B cell (primary cell): ENCODE measurements at regions not wholly inside any gene's neighbourhood (a gene's known extent, or its start where the extent isn't known, plus 50 kb on each side); places are given as distances from the start of the nearest gene placed in this dataset.

Source experiments
- ATAC-seq: fragments of 200-7000 bp; cut with Tn5 transposase; one replicate; pipeline ENCODE4 v1.10.0; 2021; ENCODE audit warnings: low read depth, mild to moderate bottlenecking, moderate number of reproducible peaks, moderate library complexity
- CTCF ChIA-PET: fragments of 350-600 bp; sonication (Branson Sonifier 250); formaldehyde crosslinking; loops from one replicate; lab custom pipeline; 2021; ENCODE audit warnings: antibody characterized with exemption, inconsistent platforms; lab: Charles Lee
- POLR2A ChIA-PET: fragments of 350-600 bp; sonication (Branson Sonifier 250); formaldehyde crosslinking; loops from one replicate; lab custom pipeline; 2021; ENCODE audit warnings: antibody characterized with exemption; lab: Charles Lee
- DNase-seq: peaks from one replicate; pipeline ENCODE4 v3.0.0; 2013
- H2AFZ ChIP-seq: 2 replicates; pipeline ENCODE4 v1.6.1; 2012; ENCODE audit warnings: mild to moderate bottlenecking, low read depth, low read length; ENCODE audit not compliant: insufficient read depth, poor library complexity, severe bottlenecking
- H3K27ac ChIP-seq, 2 donors: 1 replicate in 1 of 2; 2 replicates in 1 of 2; pipeline ENCODE4 v1.5.1; 2012 to 2013; ENCODE audit warnings: low read length in 2 of 2, mild to moderate bottlenecking in 2 of 2, moderate library complexity in 1 of 2
- H3K27me3 ChIP-seq, 4 experiments: fragments of 200-600 bp in 1 of 4; sonication (generic) in 1 of 4; replicated peaks in 1 of 4; 1 replicate in 2 of 4; 2 replicates in 2 of 4; pipeline versions ENCODE4 v1.6.1 to v1.7.0; 2013 to 2016; ENCODE audit warnings: low read length in 3 of 4, mild to moderate bottlenecking in 2 of 4, mixed read lengths in 1 of 4, moderate library complexity in 1 of 4; ENCODE audit not compliant: insufficient read depth in 4 of 4, control insufficient read depth in 3 of 4; ENCODE audit errors: control extremely low read depth in 1 of 4
- H3K36me3 ChIP-seq, 2 experiments: replicated peaks in 1 of 2; 1 replicate in 1 of 2; 2 replicates in 1 of 2; pipeline versions ENCODE4 v1.6.1 to v1.7.1; 2013; ENCODE audit warnings: low read length in 1 of 2; ENCODE audit not compliant: insufficient read depth in 2 of 2, control insufficient read depth in 1 of 2; ENCODE audit errors: control extremely low read depth in 1 of 2, extremely low read depth in 1 of 2
- H3K4me1 ChIP-seq, 2 donors: fragments of 200-600 bp in 1 of 2; sonication (generic) in 1 of 2; 1 replicate in 1 of 2; 2 replicates in 1 of 2; pipeline versions ENCODE4 v1.5.1 to v1.6.1; 2013 to 2017; ENCODE audit warnings: low read length in 2 of 2; ENCODE audit not compliant: control insufficient read depth in 2 of 2, insufficient read depth in 2 of 2
- H3K4me2 ChIP-seq: replicated peaks from 2 replicates; pipeline ENCODE3; 2012; ENCODE audit warnings: mild to moderate bottlenecking, low read depth, low read length; ENCODE audit not compliant: poor library complexity, severe bottlenecking
- H3K4me3 ChIP-seq, 5 experiments: fragments of 200-600 bp in 1 of 5; sonication (generic) in 1 of 5; 1 replicate in 3 of 5; 2 replicates in 2 of 5; pipeline versions ENCODE4 v1.5.1 to v1.7.0; 2011 to 2016; ENCODE audit warnings: low read length in 4 of 5, mild to moderate bottlenecking in 4 of 5, low read depth in 2 of 5, control low read depth in 1 of 5, moderate library complexity in 1 of 5; ENCODE audit not compliant: insufficient read depth in 1 of 5; ENCODE audit errors: control extremely low read depth in 1 of 5, extremely low read depth in 1 of 5
- H3K79me2 ChIP-seq: fragments of 200-600 bp; sonication (generic); one replicate; pipeline ENCODE4 v1.6.0; 2016; ENCODE audit warnings: low read length; ENCODE audit not compliant: control insufficient read depth, insufficient read depth
- H3K9ac ChIP-seq: fragments of 200-600 bp; sonication (generic); 2 replicates; pipeline ENCODE4 v1.6.1; 2017; ENCODE audit warnings: mild to moderate bottlenecking, low read length, moderate library complexity
- H3K9me3 ChIP-seq, 3 donors: one replicate each; pipeline versions ENCODE4 v1.6.1 to v1.7.1; 2013; ENCODE audit warnings: low read length in 2 of 3; ENCODE audit not compliant: control insufficient read depth in 2 of 3, insufficient read depth in 1 of 3; ENCODE audit errors: control extremely low read depth in 1 of 3
- H4K20me1 ChIP-seq: 2 replicates; pipeline ENCODE4 v1.6.0; 2012; ENCODE audit warnings: mild to moderate bottlenecking, low read length; ENCODE audit not compliant: insufficient read depth, control insufficient read depth, poor library complexity, severe bottlenecking
- H3K27ac Mint-ChIP-seq: one replicate; pipeline ENCODE4 v1.8.0; 2021; ENCODE audit warnings: mixed read lengths
- H3K27me3 Mint-ChIP-seq: one replicate; pipeline ENCODE4 v1.8.0; 2021; ENCODE audit warnings: mixed read lengths
- H3K4me1 Mint-ChIP-seq: one replicate; pipeline ENCODE4 v1.8.0; 2021; ENCODE audit warnings: mixed read lengths
- H3K4me3 Mint-ChIP-seq: one replicate; pipeline ENCODE4 v1.8.0; 2021; ENCODE audit warnings: mixed read lengths
- H3K9me3 Mint-ChIP-seq: one replicate; pipeline ENCODE4 v1.8.0; 2022; ENCODE audit warnings: mixed read lengths; ENCODE audit not compliant: insufficient read depth
- CTCF ChIP-seq: fragments of 200-600 bp; IDR thresholded peaks from one replicate; pipeline ENCODE4 v1.8.0; 2022; ENCODE audit warnings: antibody characterized with exemption, mild to moderate bottlenecking
- EZH2 ChIP-seq: IDR thresholded peaks from 2 replicates; pipeline ENCODE4 v1.6.1; 2012; ENCODE audit warnings: borderline replicate concordance, low read depth, mild to moderate bottlenecking, moderate library complexity, low read length; ENCODE audit not compliant: insufficient read depth, poor library complexity, severe bottlenecking
- WGBS: methylation state at CpG from one replicate; pipeline ENCODE4 v1.1.5; 2013; ENCODE audit warnings: missing lambda C conversion rate; ENCODE audit not compliant: insufficient coverage; 5-methylcytosine and 5-hydroxymethylcytosine counted together
- intact Hi-C: fragments of 100-400 bp; cut with micrococcal nuclease; formaldehyde crosslinking; loops from one replicate; pipeline ENCODE4 v1.10.0; 2022

GRCh38 chr9:1155602-1156001 is 105.4 kb downstream of the DMRT2 start:
- Histone ChIP-seq H3K9me3 (no peaks in the 10 kb centered on the region), H3K4me2 (no peak overlapping the region), H3K27ac (no peak overlapping the region), H3K79me2 (no peaks in the 10 kb centered on the region), H3K27me3 (no peaks in the 10 kb centered on the region), H4K20me1 (no peaks in the 10 kb centered on the region), H3K4me3 (no peak overlapping the region), H3K4me1 (no peaks in the 10 kb centered on the region), H2AFZ (no peak overlapping the region), H3K36me3 (no peaks in the 10 kb centered on the region), H3K9ac (no peak overlapping the region)
- Mint-ChIP-seq H3K4me3 (no peak overlapping the region), H3K27me3 (no peaks in the 10 kb centered on the region), H3K9me3 (no peaks in the 10 kb centered on the region), H3K4me1 (no peaks in the 10 kb centered on the region), H3K27ac (no peak overlapping the region)
- no peak for DNase-seq
- ATAC-seq, result no peak
- no peak for TF ChIP-seq EZH2
- TF ChIP-seq CTCF, result no peak
- intact Hi-C loops, result no loop called here
- ChIA-PET CTCF (no interaction called here), POLR2A (no interaction called here)

GRCh38 chr9:1156794-1157550 is 106.8 kb downstream of the DMRT2 start:
- no peak overlapping the region for H3K4me3 ChIP-seq
- no peaks in the 10 kb centered on the region for H3K9me3 Mint-ChIP-seq
- H3K4me2 ChIP-seq, result no peak overlapping the region
- H2AFZ ChIP-seq, result no peak overlapping the region
- no peaks in the 10 kb centered on the region for H3K27me3 ChIP-seq
- H3K9ac ChIP-seq, result no peak overlapping the region
- POLR2A ChIA-PET, result no interaction called here
- ATAC-seq (no peak), DNase-seq (no peak)
- no peaks in the 10 kb centered on the region for H4K20me1 ChIP-seq
- no peaks in the 10 kb centered on the region for H3K4me1 ChIP-seq
- H3K27me3 Mint-ChIP-seq, result no peaks in the 10 kb centered on the region
- CTCF ChIA-PET, result no interaction called here
- H3K27ac Mint-ChIP-seq, result no peak overlapping the region
- H3K36me3 ChIP-seq, result no peaks in the 10 kb centered on the region
- intact Hi-C loops, result no loop called here
- no peak for TF ChIP-seq CTCF
- TF ChIP-seq EZH2, result no peak
- no peak overlapping the region for H3K4me3 Mint-ChIP-seq
- no peaks in the 10 kb centered on the region for H3K9me3 ChIP-seq
- H3K27ac ChIP-seq, result no peak overlapping the region
- 66% methylated on average over 3 of the region's 4 CpGs for WGBS
- no peaks in the 10 kb centered on the region for H3K79me2 ChIP-seq
- no peaks in the 10 kb centered on the region for H3K4me1 Mint-ChIP-seq
